T-cell (primary cell): ENCODE measurements at regions not wholly inside any gene's neighbourhood (a gene's known extent, or its start where the extent isn't known, plus 50 kb on each side); places are given as distances from the start of the nearest gene placed in this dataset.

Experiments
- ATAC-seq, 4 experiments: fragments of 200-7000 bp in 3 of 4; fragments of 150-1000 bp in 1 of 4; cut with Tn5 transposase; replicated peaks in 1 of 4; 1 replicate in 3 of 4; 2 replicates in 1 of 4; pipeline ENCODE4 v1.10.0; 2021; ENCODE audit warnings: moderate library complexity in 3 of 4, mild to moderate bottlenecking in 2 of 4, moderate number of reproducible peaks in 1 of 4
- CTCF ChIA-PET, 2 donors: fragments of 300-600 bp; sonication (Branson Sonifier 250); formaldehyde crosslinking; loops; one replicate each; lab custom pipeline; 2022; ENCODE audit warnings: antibody characterized with exemption in 2 of 2; lab: Charles Lee
- POLR2A ChIA-PET, 2 donors: fragments of 300-600 bp; sonication (Branson Sonifier 250); formaldehyde crosslinking; loops; one replicate each; lab custom pipeline; 2022; ENCODE audit warnings: antibody characterized with exemption in 2 of 2; lab: Charles Lee
- DNase-seq, 35 experiments: peaks; one replicate each; pipeline versions ENCODE4 v3.0.0 to v3.0.0-alpha.2; 2013 to 2023
- H3K27ac ChIP-seq: one replicate; pipeline ENCODE4 v1.5.1; 2013; ENCODE audit warnings: low read length
- H3K27me3 ChIP-seq, 2 experiments: replicated peaks in 1 of 2; 1 replicate in 1 of 2; 2 replicates in 1 of 2; pipeline versions ENCODE4 v1.6.1 to v1.7.0; 2013; ENCODE audit warnings: low read length in 1 of 2, mixed read lengths in 1 of 2; ENCODE audit not compliant: control insufficient read depth in 2 of 2, insufficient read depth in 2 of 2; ENCODE audit errors: extremely low read depth in 1 of 2
- H3K36me3 ChIP-seq, 2 donors: 1 replicate in 1 of 2; 2 replicates in 1 of 2; pipeline versions ENCODE4 v1.6.1 to v1.7.0; 2013; ENCODE audit warnings: low read length in 1 of 2; ENCODE audit not compliant: control insufficient read depth in 2 of 2, insufficient read depth in 1 of 2; ENCODE audit errors: extremely low read depth in 1 of 2
- H3K4me1 ChIP-seq, 2 experiments: 1 replicate in 1 of 2; 2 replicates in 1 of 2; pipeline versions ENCODE4 v1.6.1 to v1.7.0; 2013; ENCODE audit warnings: low read length in 2 of 2, mixed read lengths in 1 of 2; ENCODE audit not compliant: insufficient read depth in 2 of 2, control insufficient read depth in 1 of 2; ENCODE audit errors: extremely low read depth in 1 of 2
- H3K4me3 ChIP-seq, 2 donors: 1 replicate in 1 of 2; 2 replicates in 1 of 2; pipeline versions ENCODE4 v1.5.1 to v1.7.0; 2013; ENCODE audit warnings: mild to moderate bottlenecking in 2 of 2, low read length in 1 of 2, moderate library complexity in 1 of 2; ENCODE audit not compliant: control insufficient read depth in 1 of 2; ENCODE audit errors: extremely low read depth in 1 of 2
- H3K9me3 ChIP-seq: 2 replicates; pipeline ENCODE4 v1.7.0; 2013
- H3K27ac Mint-ChIP-seq, 2 donors: one replicate each; pipeline ENCODE4 v1.8.0; 2020 to 2021; ENCODE audit warnings: mild to moderate bottlenecking in 2 of 2, mixed read lengths in 2 of 2
- H3K27me3 Mint-ChIP-seq, 2 donors: one replicate each; pipeline ENCODE4 v1.8.0; 2021 to 2022; ENCODE audit warnings: mixed read lengths in 2 of 2
- H3K36me3 Mint-ChIP-seq: one replicate; pipeline ENCODE4 v1.8.0; 2021; ENCODE audit warnings: mixed read lengths
- H3K4me1 Mint-ChIP-seq, 3 donors: one replicate each; pipeline ENCODE4 v1.8.0; 2020 to 2022; ENCODE audit warnings: mixed read lengths in 3 of 3, mild to moderate bottlenecking in 1 of 3
- H3K4me3 Mint-ChIP-seq, 3 donors: one replicate each; pipeline ENCODE4 v1.8.0; 2020 to 2022; ENCODE audit warnings: mild to moderate bottlenecking in 3 of 3, mixed read lengths in 3 of 3, moderate library complexity in 3 of 3
- H3K9me3 Mint-ChIP-seq, 3 donors: one replicate each; pipeline ENCODE4 v1.8.0; 2020 to 2022; ENCODE audit warnings: mixed read lengths in 3 of 3
- WGBS: methylation state at CpG from one replicate; pipeline ENCODE4 v1.1.5; 2013; ENCODE audit warnings: missing lambda C conversion rate; ENCODE audit not compliant: insufficient coverage; 5-methylcytosine and 5-hydroxymethylcytosine counted together

DNA sequence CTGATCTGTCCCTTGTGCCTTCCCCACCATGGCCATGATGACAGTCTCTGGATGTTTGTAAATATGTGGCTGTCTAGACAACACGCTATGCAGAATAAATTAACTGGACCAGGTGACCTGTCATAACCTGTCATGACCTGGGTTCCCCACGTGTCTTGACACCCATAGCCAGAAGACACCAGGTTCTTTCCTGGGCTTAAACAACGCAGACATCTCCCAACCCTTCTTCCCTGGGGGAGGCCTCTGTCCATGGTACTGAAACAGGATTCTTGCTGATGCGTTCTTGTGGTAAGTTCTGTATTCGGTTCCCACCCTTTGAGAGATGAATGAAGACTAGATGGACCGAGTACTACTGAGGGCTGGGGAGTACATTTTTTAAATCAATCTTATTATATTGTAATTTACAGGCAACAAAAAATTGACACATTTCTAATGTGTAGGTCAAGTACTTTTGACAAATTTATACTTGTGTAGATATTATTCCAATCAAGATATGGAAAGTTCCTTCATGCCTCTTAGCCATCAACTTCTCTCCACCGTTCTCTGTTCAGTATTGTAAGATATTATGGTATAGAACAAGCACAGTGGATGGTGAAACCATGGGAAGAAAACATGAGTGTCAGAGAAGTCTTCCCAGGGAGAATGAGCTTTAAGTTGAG, 738.8 kb downstream of the PTPRU start:
- Mint-ChIP-seq H3K27me3 (peaks cover 9 to 28% of the 10 kb centered on the region in 2 donors), H3K36me3 (no peaks in the 10 kb centered on the region), H3K4me1 (no peaks in the 10 kb centered on the region), H3K27ac (no peak overlapping the region), H3K4me3 (no peak overlapping the region), H3K9me3 (peaks cover 0 to 17% (median 4%) of the 10 kb centered on the region in 3 donors)
- no peak overlapping the region for H3K4me3 ChIP-seq
- peak in 1 of 35 experiments; percentile 11 for DNase-seq
- ATAC-seq, result no peak
- H3K4me1 ChIP-seq, result no peaks in the 10 kb centered on the region
- no peaks in the 10 kb centered on the region for H3K9me3 ChIP-seq
- H3K27me3 ChIP-seq, result peaks cover 0 to 8% of the 10 kb centered on the region in 2 experiments
- no peak overlapping the region for H3K27ac ChIP-seq
- CTCF ChIA-PET, result no interaction called here
- POLR2A ChIA-PET, result no interaction called here
- 49% methylated on average over 3 of the region's 7 CpGs for WGBS
- H3K36me3 ChIP-seq, result no peaks in the 10 kb centered on the region

DNA sequence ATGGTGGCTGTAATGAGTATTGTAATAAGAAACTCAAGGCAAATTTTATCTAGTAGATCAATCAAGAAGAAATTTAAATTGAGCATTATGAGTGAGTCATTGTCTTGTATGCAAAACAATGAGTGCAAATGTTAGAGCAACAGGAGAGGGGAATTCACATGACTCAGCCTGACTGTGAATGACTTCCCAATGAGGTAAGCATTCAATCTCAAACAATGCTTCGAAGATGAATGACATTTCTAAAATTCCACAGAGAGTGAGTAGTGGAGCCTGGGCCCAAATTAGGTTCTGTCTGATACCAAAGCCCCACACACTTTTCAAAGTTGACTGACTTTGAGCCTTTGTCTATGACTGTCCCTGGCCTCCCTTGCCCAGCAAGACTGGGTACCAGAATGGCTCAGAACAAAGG, 738.0 kb downstream of the PTPRU start:
- DNase-seq, result no peak
- Mint-ChIP-seq H3K36me3 (no peaks in the 10 kb centered on the region), H3K9me3 (peaks cover 0 to 17% (median 6%) of the 10 kb centered on the region in 3 donors), H3K4me3 (no peak overlapping the region), H3K27me3 (peaks cover 9 to 27% of the 10 kb centered on the region in 2 donors), H3K4me1 (no peaks in the 10 kb centered on the region), H3K27ac (no peak overlapping the region)
- CTCF ChIA-PET, result no interaction called here
- Histone ChIP-seq H3K27ac (no peak overlapping the region), H3K36me3 (no peaks in the 10 kb centered on the region), H3K9me3 (no peaks in the 10 kb centered on the region), H3K4me1 (no peaks in the 10 kb centered on the region), H3K27me3 (peaks cover 0 to 11% of the 10 kb centered on the region in 2 experiments), H3K4me3 (no peak overlapping the region)
- WGBS, result 20% methylated on average over 1 of the region's 1 CpG
- POLR2A ChIA-PET, result no interaction called here
- no peak for ATAC-seq

DNA sequence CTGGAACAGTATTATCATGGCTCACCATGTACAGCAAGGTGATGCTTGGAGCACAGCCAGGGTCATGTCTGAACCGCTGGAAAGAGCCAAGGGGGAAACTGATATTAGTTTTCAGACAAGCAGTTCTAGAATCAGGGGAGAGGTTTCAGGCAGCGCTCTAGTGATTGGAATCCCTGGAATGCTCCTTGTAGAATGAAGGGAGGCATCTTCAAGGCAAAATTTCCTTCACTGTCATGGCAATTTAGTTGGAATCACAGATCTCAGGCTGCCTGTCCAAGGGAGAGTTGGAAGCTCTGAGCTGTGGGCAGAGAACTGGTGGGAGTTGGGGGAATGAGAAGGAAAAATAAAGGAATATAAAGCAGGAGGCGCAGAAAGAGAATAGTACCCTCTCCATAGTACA, 737.1 kb downstream of the PTPRU start:
- Histone ChIP-seq H3K27me3 (peaks cover 0 to 12% of the 10 kb centered on the region in 2 experiments), H3K9me3 (no peaks in the 10 kb centered on the region), H3K36me3 (no peaks in the 10 kb centered on the region), H3K4me3 (no peak overlapping the region), H3K27ac (no peak overlapping the region), H3K4me1 (no peaks in the 10 kb centered on the region)
- ChIA-PET CTCF (no interaction called here), POLR2A (no interaction called here)
- no peak overlapping the region for H3K4me3 Mint-ChIP-seq
- ATAC-seq (no peak), DNase-seq (no peak)
- H3K36me3 Mint-ChIP-seq, result no peaks in the 10 kb centered on the region
- H3K9me3 Mint-ChIP-seq, result peaks cover 0 to 15% (median 11%) of the 10 kb centered on the region in 3 donors
- no peaks in the 10 kb centered on the region for H3K4me1 Mint-ChIP-seq
- H3K27ac Mint-ChIP-seq, result no peak overlapping the region
- peaks cover 9 to 27% of the 10 kb centered on the region in 2 donors for H3K27me3 Mint-ChIP-seq
- WGBS, result 67% methylated on average over 1 of the region's 3 CpGs

DNA sequence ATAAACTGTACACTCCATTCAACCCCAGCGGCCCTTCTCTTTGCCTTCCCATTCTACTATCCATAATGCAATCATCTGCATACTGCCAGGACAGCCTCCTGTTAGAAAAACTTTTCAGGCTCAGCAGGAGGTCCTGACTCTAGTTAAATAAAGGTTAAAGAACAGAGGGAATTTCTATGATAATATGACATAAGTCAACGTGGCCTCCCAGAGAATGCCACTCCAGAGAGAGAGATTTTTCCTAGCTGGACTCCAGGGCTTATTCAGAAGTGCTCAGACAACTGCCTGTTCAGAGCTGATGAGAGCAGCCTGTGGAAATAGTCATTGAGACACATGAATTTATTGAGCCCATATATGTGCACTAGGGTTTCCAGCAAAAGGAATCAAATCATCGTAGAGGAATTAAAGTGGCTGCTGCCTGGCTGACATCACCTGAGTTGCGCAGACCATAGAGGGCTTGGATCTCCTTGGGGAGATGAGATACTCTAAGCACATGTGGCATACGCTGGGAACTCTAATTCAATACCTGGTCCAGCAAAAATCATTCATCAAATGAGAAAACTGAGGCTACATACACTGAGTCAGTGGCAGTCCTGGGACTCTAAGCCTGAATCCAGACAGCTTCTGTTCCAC, 736.2 kb downstream of the PTPRU start:
- Mint-ChIP-seq H3K9me3 (peaks cover 0 to 11% (median 10%) of the 10 kb centered on the region in 3 donors), H3K4me1 (no peaks in the 10 kb centered on the region), H3K4me3 (no peak overlapping the region), H3K36me3 (no peaks in the 10 kb centered on the region), H3K27me3 (peaks cover 9 to 27% of the 10 kb centered on the region in 2 donors), H3K27ac (no peak overlapping the region)
- no peaks in the 10 kb centered on the region for H3K4me1 ChIP-seq
- DNase-seq, result no peak
- H3K36me3 ChIP-seq, result no peaks in the 10 kb centered on the region
- H3K9me3 ChIP-seq, result no peaks in the 10 kb centered on the region
- H3K27ac ChIP-seq, result no peak overlapping the region
- 22% methylated on average over 2 of the region's 5 CpGs for WGBS
- no peak overlapping the region for H3K4me3 ChIP-seq
- ATAC-seq, result no peak
- CTCF ChIA-PET, result no interaction called here
- peaks cover 0 to 13% of the 10 kb centered on the region in 2 experiments for H3K27me3 ChIP-seq
- POLR2A ChIA-PET, result no interaction called here

DNA sequence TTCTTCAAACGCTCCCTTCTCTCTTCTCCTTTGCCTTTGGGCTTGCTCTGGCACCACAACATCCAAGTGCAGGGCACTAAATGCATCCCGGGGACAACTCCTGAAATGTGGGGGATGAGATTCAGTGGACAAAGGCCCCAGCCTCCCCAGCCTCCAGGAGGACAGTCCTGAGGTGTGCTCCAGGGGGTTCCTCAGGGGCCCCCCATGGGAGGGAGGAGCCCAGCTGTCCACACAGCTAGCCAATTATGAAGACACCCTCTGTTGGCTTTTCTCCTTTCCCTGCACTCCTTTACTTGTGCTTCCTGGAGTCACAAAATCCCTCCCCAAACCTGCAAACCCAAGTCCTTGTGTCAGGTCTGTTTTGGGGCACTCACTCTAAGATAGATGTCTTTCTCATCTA, 735.4 kb downstream of the PTPRU start:
- CTCF ChIA-PET, result no interaction called here
- POLR2A ChIA-PET, result no interaction called here
- peaks cover 9 to 27% of the 10 kb centered on the region in 2 donors for H3K27me3 Mint-ChIP-seq
- Histone ChIP-seq H3K4me1 (no peaks in the 10 kb centered on the region), H3K4me3 (no peak overlapping the region), H3K27me3 (peaks cover 0 to 17% of the 10 kb centered on the region in 2 experiments), H3K9me3 (no peaks in the 10 kb centered on the region), H3K27ac (no peak overlapping the region), H3K36me3 (no peaks in the 10 kb centered on the region)
- H3K4me3 Mint-ChIP-seq, result no peak overlapping the region
- ATAC-seq (no peak), DNase-seq (no peak)
- H3K27ac Mint-ChIP-seq, result no peak overlapping the region
- H3K4me1 Mint-ChIP-seq, result no peaks in the 10 kb centered on the region
- H3K36me3 Mint-ChIP-seq, result no peaks in the 10 kb centered on the region
- no CpG with 5 or more reads among the region's 2 CpGs for WGBS
- peaks cover 0 to 8% (median 4%) of the 10 kb centered on the region in 3 donors for H3K9me3 Mint-ChIP-seq

DNA sequence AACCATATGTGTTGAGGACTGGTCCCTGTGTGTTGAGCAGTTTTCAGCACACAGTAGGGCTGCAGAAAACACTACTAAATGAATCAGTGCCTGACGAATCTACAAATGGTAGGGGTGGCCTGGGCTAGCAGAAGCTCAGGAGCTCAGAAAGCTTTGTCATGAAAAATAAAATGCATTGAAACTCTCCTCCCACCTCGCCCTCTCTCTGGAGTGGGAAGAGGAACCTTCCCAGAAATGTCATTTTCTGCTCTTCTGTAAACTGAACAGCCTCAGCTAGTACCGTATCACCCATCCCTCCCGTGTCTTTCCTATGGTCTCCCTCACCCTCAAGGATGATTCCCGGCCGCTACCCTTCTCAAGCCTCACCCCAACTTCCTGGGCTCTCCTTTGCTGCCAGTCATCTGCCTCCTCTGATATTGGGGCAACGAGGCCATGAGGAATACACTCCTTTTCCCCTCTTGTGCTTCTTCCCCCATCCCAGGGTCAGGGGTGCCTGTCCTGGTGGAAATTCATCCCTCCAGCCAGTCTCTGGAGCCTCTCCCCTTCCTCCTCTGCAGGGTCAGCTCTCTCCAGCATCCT, 734.5 kb downstream of the PTPRU start:
- H3K36me3 ChIP-seq, result no peaks in the 10 kb centered on the region
- no peak overlapping the region for H3K4me3 ChIP-seq
- H3K4me1 ChIP-seq, result no peaks in the 10 kb centered on the region
- Mint-ChIP-seq H3K4me3 (no peak overlapping the region), H3K27ac (no peak overlapping the region), H3K9me3 (peaks cover 0 to 8% (median 4%) of the 10 kb centered on the region in 3 donors), H3K27me3 (peaks cover 14 to 32% of the 10 kb centered on the region in 2 donors), H3K4me1 (no peaks in the 10 kb centered on the region), H3K36me3 (no peaks in the 10 kb centered on the region)
- ChIA-PET POLR2A (no interaction called here), CTCF (no interaction called here)
- no peak overlapping the region for H3K27ac ChIP-seq
- no peak for ATAC-seq
- H3K9me3 ChIP-seq, result no peaks in the 10 kb centered on the region
- peaks cover 0 to 19% of the 10 kb centered on the region in 2 experiments for H3K27me3 ChIP-seq
- 66% methylated on average over 5 of the region's 7 CpGs for WGBS
- no peak for DNase-seq
